ENCODE measurements at regions not wholly inside any gene's neighbourhood (a gene's known extent, or its start where the extent isn't known, plus 50 kb on each side); places are given as distances from the start of the nearest gene placed in this dataset.

- no peak for TF ChIP-seq EP300 (IDR thresholded peaks at IDR 0.05)
- TF ChIP-seq, protein P1, sequence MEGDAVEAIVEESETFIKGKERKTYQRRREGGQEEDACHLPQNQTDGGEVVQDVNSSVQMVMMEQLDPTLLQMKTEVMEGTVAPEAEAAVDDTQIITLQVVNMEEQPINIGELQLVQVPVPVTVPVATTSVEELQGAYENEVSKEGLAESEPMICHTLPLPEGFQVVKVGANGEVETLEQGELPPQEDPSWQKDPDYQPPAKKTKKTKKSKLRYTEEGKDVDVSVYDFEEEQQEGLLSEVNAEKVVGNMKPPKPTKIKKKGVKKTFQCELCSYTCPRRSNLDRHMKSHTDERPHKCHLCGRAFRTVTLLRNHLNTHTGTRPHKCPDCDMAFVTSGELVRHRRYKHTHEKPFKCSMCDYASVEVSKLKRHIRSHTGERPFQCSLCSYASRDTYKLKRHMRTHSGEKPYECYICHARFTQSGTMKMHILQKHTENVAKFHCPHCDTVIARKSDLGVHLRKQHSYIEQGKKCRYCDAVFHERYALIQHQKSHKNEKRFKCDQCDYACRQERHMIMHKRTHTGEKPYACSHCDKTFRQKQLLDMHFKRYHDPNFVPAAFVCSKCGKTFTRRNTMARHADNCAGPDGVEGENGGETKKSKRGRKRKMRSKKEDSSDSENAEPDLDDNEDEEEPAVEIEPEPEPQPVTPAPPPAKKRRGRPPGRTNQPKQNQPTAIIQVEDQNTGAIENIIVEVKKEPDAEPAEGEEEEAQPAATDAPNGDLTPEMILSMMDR (IDR thresholded peaks at IDR 0.05), result no peak
These were observed 213.5 kb upstream of the POU1F1 start for GRCh38 chr3:87489892-87490291.

All from gastroesophageal sphincter (tissue), 3 donors.